GM18519 (cell line): ENCODE measurements at regions not wholly inside any gene's neighbourhood (a gene's known extent, or its start where the extent isn't known, plus 50 kb on each side); places are given as distances from the start of the nearest gene placed in this dataset.

Experiments
- ATAC-seq: cut with Tn5 transposase; IDR thresholded peaks from one replicate; pipeline ENCODE4 v1.9.1; 2021; ENCODE audit warnings: mild to moderate bottlenecking, moderate library complexity; ENCODE audit not compliant: unreplicated experiment, low FRiP score

DNA sequence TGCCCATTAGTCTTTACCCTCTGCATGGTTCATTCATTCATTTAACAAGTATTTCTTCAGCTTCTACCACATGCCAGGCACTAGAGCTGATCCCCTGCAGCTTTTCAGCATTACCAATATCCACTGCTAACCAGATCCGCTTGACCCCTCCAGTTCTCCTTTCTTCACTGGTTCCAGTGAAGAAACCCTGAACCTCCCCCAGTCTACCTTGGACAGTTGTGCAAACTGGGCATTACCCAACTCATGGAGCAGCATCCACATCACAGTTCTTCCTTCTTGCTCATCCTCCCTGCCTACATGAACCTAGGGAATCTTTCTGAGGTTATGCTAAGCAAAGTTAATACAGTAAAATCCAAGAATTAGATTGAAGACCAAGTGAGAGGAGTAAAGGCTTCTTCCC is 78.7 kb upstream of the SERP2 start:
- no peak for ATAC-seq

GRCh38 chr13:44296856-44297255 is 76.8 kb upstream of the SERP2 start:
- ATAC-seq: no peak

- ATAC-seq: no peak
Measured at GRCh38 chr13:44298314-44298713, 75.3 kb upstream of the SERP2 start.

DNA sequence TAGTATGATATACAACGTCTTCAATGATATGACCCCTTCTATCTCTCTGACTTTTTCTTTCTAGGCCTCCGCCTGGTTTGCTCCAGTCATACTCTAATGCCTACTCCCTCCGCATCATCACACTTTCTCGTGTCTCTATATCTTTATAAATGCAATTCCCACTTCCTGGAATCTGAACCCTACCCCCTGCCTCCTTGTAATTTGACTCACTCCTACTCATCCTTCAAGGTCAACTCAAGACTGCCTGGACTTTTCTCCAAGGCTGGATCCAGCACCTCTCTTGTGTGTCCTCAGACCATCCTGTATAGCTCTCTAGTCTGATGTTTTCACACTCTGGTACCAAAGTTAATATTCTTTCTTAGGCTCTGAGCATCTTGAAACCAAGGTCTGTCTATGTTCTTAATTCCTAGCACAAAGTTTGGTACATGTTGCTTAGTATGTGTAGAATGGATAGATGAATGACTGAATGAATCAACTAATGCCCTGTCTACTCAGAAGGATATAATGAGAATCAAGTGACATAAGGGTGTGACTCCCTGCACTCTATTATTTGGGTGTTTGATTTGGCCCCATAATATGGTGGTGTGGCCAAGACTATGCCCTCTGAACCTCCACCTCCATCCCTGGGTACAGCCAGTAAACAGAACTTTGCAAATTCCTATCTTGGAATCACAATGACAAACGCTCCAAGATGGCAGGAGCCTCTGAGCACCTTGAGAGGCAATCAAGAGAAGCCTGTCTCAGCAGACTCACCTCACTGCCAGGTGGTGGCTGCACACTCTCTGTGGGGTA is 74.3 kb upstream of the SERP2 start:
- no peak for ATAC-seq

GRCh38 chr13:44300895-44301638 is 72.6 kb upstream of the SERP2 start:
- ATAC-seq: peak; percentile 68

DNA sequence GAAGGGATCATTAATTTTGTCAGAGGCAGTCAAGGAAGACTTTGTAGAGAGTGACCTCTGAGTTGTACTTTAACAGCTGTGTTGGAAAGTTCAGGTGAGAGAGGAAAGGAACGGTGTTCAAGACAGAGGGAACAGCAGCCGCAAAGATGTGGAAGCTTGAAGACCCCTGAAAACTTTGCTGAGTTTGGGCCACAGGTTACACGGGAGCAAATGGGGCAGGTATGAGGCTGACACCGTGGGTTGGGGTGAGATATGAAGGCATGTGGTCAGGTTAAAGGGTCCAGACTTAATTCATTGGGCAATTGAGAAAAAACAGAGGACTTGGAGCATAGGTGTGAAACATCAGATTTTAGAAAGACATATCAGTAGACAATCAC is 72.0 kb upstream of the SERP2 start:
- ATAC-seq: no peak

GRCh38 chr13:44302233-44302632 is 71.4 kb upstream of the SERP2 start:
- no peak for ATAC-seq

GRCh38 chr13:44302940-44303575 is 70.6 kb upstream of the SERP2 start:
- no peak for ATAC-seq

GRCh38 chr13:44303681-44304432 is 69.8 kb upstream of the SERP2 start:
- no peak for ATAC-seq

- no peak for ATAC-seq
Measured at GRCh38 chr13:44304433-44304725, 69.2 kb upstream of the SERP2 start.

GRCh38 chr13:44305286-44305685 is 68.3 kb upstream of the SERP2 start:
- ATAC-seq: no peak

GRCh38 chr13:44305917-44306370 is 67.7 kb upstream of the SERP2 start:
- no peak for ATAC-seq

DNA sequence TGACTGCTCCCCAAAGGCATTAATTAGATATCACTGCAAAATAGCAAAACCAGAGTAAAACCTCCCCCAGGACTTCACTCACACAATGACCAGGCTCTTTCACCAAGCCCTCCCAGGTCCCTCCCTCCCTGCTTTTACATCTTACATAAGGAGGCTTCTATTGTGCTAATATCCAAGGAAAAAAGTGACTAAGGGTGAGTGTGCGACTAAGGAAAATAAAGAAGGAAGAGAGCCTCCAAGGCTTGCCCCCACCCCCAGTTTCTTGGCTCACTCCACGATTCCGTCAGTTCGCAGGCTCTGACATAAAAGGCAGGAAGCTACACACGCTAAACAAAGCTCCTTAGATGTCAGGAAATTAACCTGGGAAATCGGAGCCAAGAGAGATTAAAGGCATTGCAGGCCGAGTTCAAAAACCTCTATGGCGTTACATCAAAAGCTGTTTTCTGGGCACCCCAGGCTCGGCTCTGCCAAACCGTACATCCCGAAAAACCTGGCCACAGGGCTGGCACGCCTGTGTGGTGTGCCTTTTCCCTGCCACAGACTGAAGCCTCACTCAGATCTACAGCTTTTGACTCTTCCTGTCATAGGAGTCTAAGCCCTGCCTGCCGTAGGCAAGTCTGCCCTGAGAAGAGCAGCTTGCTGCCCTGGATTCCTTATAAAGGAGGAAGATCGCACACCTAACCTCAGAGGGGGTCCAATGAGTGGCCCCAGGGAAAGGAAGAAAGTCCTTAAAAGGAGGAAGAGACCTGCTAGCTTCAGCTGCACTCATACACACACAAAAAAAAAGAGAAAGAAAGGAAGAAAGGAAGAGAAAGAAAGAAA is 67.0 kb upstream of the SERP2 start:
- ATAC-seq: no peak

DNA sequence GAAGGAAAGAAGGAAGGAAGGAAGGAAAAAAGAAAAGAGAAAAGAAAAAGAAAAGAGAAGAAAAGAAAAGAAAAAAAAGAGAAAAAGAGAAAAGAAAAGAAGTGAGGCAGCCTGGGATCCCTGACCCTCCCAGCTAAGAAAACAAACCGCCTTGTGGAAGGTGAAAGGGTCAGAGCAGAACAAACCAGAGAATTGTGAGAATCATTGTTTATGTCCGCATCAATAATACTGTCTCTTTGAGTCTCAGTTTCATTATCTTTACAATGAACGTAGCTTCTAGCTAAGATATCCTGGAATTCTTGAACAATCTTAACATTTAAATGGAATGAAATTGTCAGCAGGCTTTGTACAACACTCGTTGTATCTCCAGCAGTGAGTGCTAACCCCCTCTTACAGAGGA is 66.4 kb upstream of the SERP2 start:
- ATAC-seq: no peak

DNA sequence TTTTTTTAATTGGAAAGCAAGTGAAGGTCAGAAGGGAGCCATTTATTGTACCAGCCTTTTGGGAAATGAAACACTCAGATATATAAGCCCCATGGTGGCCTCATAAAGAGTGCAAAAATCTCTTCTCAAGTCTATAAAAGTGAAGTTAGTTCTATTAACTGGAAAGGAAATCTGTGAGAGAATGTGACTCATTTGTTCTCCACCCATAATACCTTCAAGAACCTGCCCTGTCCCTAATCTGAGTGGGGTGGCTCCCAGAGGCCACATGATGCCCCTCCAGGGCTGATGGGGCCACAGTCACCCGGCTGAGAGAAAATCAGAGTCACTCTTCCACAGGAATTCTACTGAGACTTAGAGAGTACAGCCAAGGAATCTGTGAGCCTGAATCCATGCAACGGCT is 65.8 kb upstream of the SERP2 start:
- no peak for ATAC-seq

- no peak for ATAC-seq
Measured at GRCh38 chr13:44308352-44308751, 65.3 kb upstream of the SERP2 start.

DNA sequence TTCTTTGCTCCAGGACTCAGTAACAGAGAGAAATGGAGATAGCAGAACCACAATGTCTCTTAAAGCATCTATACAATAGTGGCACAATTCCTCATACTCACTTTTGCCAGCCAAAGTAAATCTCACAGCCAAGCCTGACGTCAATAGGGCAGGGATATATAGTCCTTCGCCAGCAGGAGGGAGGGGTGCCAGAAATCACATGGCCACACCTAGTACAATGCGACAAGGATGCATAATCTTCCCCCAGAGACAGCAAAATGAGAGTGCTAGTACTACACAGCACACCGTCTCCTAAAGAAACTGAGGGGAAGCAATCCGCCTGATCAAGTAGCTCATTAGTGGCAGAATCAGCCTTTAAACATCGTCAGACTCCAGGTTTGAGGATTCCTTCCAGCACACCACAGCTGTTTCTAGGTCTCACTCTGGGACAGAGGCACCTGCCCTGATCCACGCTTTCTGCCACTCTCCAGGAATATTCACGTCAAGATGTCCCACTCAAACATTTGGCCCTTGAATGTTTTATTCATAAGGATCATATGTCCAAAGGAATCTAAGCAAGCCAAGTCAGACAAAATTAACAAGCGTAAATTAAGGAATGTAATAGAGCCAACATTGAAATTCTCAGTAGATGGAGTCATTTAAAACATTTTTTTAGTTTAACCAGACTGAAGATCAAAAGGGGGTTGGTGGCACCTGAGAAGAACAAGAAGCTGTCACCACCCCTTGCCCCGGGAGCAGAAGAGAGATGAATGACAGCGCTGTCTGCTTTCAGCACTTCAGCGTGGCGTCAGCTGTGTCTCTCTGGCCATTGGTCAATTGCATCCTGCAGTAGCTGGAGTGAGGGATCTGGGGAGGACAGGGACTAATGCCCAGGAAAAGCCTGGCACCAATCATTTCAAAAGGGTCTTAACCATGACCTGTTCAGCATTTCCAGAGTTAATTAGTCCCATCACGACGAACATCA is 63.5 kb upstream of the SERP2 start:
- no peak for ATAC-seq

GRCh38 chr13:44311011-44311780 is 62.4 kb upstream of the SERP2 start:
- ATAC-seq: no peak
